GM19397 (cell line): ENCODE measurements at regions not wholly inside any gene's neighbourhood (a gene's known extent, or its start where the extent isn't known, plus 50 kb on each side); places are given as distances from the start of the nearest gene placed in this dataset.

Experiments
- ATAC-seq: cut with Tn5 transposase; IDR thresholded peaks from one replicate; pipeline ENCODE4 v1.9.1; 2021; ENCODE audit warnings: mild to moderate bottlenecking, moderate library complexity; ENCODE audit not compliant: unreplicated experiment

DNA sequence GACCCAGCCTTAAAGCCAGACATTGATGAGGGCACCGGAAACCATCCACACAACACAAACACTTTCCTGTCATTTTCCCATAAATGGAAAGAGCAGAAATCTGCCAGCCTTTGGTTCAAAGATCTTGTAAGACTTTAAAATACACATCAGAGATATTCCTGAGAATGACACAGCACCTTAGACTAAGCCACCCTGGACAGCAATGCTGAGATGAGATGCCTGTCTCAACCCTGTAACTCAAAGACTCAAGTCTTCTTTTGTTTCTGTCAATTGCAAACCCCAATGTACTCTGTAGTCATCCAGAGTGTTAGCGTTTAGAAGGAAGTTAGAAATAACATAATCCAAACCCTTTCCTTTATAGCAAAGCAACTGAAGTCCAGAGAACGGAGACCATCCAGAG is 119.2 kb downstream of the CCNA1 start:
- ATAC-seq: no peak

DNA sequence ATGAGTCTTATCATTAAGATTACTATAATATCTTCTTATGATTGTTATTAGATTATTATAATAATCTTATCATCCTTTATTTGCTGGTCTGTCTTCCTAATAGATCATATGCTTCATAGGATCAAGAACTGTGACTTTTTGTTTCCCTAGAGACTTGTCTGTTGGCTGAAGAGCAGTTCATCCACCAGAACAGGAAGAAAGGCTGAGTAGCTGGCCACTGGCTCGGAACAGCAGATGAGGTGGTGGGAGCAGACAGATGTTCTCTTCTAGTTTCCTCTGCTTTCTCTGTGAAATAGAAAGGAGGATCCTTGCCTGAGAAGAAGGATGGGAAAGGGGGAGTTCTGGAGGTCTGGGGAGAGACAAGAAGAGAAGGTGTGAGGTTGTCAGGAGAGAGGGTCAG is 120.0 kb downstream of the CCNA1 start:
- peak; percentile 54 for ATAC-seq

DNA sequence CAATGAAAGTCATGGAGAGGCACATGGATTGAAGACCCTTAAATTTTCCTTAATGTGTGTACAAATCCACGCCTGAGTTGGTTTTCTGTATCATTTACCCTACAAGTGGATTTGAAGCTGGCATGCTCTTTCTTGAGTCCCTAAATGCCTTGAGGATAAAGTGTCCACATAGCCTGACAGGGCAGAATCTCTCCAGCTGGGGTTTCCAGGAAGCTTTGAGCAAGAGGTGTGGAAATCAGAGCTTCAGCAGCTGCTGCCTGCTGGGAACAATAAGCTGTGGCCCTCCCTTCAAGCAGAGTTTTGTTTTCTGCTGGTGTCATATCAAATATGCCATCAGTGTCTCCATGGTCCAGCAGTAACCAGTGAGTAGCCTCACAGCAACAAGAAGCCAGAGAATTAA is 120.3 kb upstream of the SERTM1 start:
- no peak for ATAC-seq

DNA sequence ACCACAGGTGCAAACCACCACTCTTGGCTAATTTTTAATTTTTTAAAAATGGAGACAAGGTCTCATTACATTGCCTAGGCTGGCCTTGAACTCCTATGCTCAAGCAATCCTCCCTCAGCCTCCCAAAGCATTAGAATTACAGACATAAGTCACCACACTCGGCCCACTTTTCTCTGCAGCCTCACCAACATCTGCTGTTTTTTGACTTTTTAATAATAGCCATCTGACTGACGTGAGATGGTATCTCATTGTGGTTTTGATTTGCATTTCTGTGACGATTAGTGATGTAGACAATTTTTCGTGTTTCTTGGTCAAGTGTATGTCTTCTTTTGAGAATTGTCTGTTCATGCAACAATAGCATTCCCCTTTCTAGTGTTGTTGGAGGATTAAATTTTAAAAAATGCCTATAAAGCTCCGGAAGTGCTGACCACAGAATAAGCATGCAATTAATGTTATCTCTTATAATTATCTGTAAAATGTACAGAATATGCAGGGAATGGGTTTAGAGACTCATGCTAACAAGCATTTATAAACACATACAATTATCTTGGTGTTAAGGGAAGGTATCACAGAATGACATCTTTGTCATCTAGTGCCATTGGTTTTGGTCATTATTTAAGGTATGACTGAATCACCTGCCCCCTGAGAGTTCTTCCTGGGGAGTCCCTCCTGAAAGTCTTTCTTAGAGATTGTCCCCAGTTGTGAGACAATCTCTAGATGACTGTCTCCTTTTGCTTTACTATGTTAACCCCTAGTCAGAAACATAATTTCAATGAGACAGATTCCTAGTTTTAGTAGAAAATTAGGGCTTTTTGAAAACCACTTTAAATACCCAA is 118.5 kb upstream of the SERTM1 start:
- ATAC-seq: no peak

DNA sequence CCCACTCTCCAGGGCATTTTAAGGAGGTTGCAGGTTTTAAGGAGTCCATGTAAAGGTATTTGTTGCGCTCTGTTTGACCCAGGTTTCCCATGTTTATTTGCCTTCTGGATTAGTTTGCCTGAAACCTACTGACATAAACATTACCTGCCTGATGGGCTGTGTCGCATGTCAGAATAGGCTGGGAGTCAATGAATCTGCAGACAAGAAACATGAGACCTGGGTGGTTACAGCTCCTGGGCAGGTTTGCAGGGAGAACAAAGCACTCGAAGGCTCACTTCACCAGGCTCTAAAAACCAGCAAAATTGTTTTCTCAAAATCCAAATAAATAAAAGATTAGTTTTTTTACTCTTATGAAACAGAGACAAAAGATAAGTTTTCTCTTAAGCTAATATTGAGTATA is 114.4 kb upstream of the SERTM1 start:
- no peak for ATAC-seq

DNA sequence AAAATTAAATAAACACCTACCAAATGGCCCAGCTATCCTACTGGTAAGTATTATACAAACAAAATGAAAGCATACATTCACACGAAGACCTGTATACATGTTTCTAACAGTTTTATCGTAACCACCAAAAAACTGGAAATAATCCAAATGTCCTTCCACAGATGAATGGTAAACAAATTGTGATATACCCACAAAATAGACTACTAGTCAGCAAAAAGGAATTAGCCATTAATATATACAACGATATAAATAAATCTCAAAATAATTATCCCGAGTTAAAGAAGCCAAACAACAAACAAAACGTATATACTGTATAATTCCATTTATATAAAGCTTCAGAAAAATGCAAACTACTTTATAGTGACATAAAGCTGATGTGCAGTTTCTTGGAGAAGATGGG is 106.3 kb upstream of the SERTM1 start:
- no peak for ATAC-seq

DNA sequence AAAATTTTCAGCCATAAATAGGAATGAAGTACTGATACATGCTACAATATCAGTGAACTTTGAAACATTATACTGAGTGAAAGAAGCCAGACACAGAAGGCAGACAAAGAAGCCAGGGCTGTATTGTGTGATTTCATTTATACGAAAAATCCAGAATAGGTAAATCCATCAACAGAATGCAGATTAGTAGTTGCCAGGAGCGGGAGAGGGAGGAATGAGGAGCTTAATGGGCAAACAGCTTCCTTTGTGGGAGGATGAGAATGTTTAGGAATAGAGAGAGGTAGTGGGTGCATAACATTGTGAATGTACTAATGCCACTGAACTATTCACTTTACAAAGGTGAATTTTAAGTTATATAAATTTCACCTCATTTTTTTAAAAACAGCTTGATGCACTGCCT is 103.3 kb upstream of the SERTM1 start:
- no peak for ATAC-seq

DNA sequence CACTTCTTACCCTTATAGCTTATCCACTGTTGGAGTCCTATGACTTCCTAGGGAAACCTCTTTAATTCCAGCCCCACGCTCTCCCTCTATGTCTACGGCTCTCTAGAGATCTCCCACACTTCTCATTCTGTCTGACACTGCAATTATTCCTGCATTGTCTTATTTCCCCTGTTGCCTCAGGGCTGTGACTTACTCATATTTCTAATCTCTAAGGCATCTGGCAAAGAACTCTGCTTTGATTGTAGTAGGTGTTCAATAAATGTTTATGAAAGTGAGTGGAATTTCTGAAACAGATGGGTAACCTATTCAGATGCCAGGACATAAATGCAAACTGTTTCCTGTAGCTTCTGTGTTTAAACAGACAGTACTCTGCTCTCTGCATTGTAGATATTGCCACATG is 102.4 kb upstream of the SERTM1 start:
- ATAC-seq: no peak

DNA sequence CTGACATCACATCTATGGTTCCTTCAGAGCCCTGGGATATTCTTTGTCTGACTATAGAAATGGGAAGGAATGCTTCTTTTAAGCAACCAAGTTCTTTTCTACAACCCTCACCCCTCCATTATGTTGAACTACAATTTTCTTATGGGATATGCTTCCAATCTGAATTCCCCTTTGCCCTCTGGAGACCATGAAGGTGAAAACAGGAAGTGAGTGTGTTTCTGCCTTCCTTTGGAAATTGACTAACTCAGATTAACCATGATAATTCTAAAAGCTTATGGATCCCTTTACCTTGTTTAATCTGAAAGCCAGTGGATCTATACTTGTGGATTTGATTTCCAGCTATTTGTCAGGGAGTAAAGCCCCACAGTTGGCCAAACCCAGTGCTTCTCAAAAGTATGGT is 90.8 kb upstream of the SERTM1 start:
- no peak for ATAC-seq

DNA sequence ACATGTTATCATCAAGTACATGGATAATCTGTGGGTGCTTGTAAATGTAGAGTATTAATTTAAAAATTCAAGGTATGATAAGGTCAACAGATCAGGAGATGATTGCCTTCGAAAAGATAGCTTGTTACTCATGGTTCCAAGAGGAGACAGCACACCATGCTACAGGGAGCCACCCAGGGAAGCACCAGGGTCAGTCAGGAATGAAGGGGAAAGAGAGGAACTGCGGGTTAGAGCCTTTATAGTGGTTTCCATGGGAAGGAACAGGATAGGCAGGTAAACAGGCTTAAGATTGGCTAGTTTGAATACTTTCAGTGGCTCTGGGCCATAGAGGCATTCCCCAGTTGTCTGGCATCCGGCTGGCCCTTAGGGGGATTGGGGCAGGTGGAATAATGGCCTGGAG is 74.2 kb upstream of the SERTM1 start:
- no peak for ATAC-seq

DNA sequence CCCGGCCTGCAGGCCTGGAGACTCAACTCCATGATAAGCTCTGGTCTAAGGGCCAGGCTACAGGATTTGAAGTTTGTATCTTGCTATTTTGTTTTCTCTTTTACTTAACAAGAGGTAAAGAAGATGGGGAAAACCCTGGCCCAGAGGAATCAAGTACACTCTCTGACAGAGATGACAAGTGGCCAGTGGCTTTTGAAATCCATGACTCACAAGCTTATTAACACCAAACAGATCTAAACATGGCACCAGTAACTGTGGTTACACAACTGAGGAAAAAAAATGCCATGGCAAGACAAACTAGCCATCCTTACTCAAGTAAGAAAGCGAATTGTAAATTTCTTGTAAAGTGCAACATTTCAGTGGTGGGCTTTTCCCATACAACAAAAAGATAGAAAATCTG is 72.6 kb upstream of the SERTM1 start:
- ATAC-seq: no peak

DNA sequence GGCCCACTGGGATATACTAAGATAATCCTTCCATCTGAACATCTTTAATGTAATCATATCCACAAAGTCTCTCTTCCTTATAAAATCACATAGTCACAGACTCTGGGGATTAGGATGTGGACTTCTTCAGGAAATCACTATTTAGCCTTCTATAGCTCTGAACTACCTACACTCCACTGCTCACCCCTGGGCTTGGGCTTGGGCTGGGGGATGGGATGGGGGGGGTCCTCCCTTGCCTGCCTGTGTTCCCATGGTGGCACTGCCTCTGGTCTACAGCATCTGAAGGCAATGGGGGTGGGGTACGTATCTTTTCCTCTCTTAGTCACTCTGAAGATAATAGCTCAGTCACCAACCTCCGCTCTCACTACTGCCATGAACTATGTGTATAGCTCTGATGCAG is 67.8 kb upstream of the SERTM1 start:
- no peak for ATAC-seq

DNA sequence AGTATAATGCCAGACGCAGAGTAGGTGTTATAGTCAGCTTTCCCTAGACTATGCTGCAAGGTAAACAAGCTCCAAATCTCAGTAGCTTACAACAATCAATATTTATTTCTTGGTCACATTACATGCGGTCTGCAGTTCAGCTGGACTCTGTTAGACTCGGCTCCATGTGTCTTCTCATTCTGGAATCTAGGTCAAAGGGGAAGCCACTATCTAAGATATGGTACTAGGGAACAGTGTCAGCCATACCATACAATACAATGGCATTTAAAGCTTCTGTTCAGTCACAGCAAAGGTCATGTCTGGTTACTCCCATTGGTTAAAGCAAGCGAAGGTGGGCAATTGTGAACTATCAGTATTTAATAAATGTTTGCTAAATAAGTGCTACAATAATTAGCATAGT is 65.3 kb upstream of the SERTM1 start:
- no peak for ATAC-seq

DNA sequence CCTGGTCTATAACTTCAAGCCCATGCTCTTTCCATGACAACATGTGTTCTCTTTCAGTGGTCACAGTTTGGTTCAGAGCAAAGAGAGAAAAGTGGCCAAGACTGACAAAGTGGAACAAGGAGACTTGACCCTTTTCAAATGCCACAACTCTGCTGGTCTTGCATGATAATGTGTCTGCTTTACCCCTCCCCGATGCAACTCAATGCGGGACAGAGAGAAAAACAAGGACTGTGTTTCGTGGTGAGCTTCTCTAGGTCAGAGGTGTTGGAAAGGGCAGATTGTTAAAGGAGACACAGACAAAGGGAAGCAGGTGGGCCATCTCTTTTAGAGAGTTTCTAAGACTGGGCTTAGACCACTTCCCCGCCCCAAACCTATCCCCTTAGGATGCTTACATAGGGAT is 61.6 kb upstream of the SERTM1 start:
- no peak for ATAC-seq

DNA sequence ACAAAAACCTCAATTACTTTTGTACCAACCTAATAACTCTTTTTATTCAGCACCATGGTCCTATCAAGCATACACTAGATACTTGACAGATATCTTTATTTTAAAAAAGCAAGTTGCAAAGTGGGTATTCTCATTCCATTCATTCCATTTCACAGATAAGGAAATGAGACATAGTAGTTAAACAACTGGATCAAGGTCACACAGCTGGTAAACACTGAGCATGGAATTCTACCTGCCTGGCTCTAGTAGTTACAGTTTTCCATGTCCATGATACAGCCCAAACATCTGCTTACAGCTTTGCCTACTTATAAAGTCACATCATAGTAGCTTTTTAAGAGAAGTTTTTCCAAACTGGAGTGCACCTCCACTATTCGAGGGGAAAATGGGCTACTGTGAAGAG is 57.1 kb upstream of the SERTM1 start:
- no peak for ATAC-seq

DNA sequence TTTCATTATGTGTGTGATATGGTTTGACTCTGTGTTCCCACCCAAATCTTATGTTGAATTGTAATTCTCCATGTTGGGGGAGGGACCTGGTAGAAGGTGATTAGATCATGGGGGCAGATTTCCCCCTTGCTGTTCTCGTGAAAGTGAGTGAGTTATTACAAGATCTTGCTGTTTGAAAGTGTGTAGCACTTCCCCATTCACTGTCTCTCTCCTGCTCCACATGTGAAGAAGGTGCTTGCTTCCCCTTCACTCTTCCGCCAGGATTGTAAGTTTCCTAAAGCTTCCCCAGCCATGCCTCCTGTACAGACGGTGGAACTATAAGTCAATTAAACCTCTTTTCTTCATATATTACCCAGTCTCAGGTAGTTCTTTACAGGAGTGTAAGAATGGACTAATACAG is 54.3 kb upstream of the SERTM1 start:
- ATAC-seq: no peak
